SU-DHL-6 (cell line): ENCODE measurements at regions not wholly inside any gene's neighbourhood (a gene's known extent, or its start where the extent isn't known, plus 50 kb on each side); places are given as distances from the start of the nearest gene placed in this dataset.

Experiments used
- EZH2phosphoT487 ChIP-seq: fragments of 200-600 bp; sonication (generic), shearing (Covaris generic); conservative IDR thresholded peaks from 2 replicates; pipeline ENCODE4 v1.6.1; 2018; ENCODE audit warnings: mild to moderate bottlenecking, antibody characterized with exemption, low read length, moderate library complexity, mixed read lengths
- TF ChIP-seq, protein P1 (sequence below): fragments of 200-600 bp; sonication (generic); IDR thresholded peaks from one replicate; pipeline ENCODE4 v1.5.1; 2017; ENCODE audit warnings: antibody characterized with exemption, mild to moderate bottlenecking, low read length, moderate library complexity; ENCODE audit not compliant: insufficient read depth, poor library complexity, severe bottlenecking

DNA sequence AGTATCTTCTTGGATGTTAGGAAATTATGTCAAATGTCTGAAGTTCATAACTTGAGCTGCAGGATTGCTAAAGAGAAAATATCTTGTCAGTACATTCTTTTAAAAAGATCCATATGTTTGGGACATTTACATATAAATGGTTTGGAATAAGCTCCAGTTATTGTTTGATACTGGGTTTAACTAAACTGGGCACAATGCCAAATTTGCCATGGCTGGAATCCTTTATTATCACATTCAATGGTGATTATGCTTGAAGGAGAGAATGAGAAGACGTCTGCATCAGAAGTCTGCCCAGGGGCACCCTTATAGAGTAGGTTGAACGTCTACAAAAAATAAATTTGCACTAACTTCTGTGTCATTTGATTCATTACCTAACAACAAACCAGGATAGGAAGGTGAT is 652.5 kb downstream of the AMY1C start:
- TF ChIP-seq EZH2phosphoT487: no peak
- TF ChIP-seq, protein P1, sequence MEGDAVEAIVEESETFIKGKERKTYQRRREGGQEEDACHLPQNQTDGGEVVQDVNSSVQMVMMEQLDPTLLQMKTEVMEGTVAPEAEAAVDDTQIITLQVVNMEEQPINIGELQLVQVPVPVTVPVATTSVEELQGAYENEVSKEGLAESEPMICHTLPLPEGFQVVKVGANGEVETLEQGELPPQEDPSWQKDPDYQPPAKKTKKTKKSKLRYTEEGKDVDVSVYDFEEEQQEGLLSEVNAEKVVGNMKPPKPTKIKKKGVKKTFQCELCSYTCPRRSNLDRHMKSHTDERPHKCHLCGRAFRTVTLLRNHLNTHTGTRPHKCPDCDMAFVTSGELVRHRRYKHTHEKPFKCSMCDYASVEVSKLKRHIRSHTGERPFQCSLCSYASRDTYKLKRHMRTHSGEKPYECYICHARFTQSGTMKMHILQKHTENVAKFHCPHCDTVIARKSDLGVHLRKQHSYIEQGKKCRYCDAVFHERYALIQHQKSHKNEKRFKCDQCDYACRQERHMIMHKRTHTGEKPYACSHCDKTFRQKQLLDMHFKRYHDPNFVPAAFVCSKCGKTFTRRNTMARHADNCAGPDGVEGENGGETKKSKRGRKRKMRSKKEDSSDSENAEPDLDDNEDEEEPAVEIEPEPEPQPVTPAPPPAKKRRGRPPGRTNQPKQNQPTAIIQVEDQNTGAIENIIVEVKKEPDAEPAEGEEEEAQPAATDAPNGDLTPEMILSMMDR: no peak
